HEK293 (cell line): ENCODE measurements at regions not wholly inside any gene's neighbourhood (a gene's known extent, or its start where the extent isn't known, plus 50 kb on each side); places are given as distances from the start of the nearest gene placed in this dataset.
"Not testable (repeated sequence)": the region's sequence is repeated elsewhere in the genome, so short reads cannot be mapped to it uniquely, and the experiment has no call there.

ENCODE experiments used
- CTCF ChIA-PET: fragments of 350-600 bp; formaldehyde crosslinking; extraction: SDS; loops from one replicate; lab custom pipeline; 2021; ENCODE audit warnings: antibody characterized with exemption; lab: Yijun Ruan, JAX
- POLR2A ChIA-PET: fragments of 300-600 bp; formaldehyde crosslinking; extraction: SDS; loops from one replicate; lab custom pipeline; 2020; ENCODE audit warnings: antibody characterized with exemption, inconsistent platforms; lab: Yijun Ruan, JAX
- H3K27ac ChIP-seq: fragments of 200-500 bp; sonication (Bioruptor generic); 2 replicates; pipeline ENCODE4 v1.5.1; 2014; ENCODE audit warnings: low read depth, low read length, control low read depth, inconsistent platforms; ENCODE audit errors: extremely low read depth
- H3K36me3 ChIP-seq, 2 experiments: fragments of 200-500 bp in 1 of 2; sonication (Bioruptor generic) in 1 of 2; 1 replicate in 1 of 2; 2 replicates in 1 of 2; pipeline ENCODE4 v1.5.1; 2014 to 2017; ENCODE audit warnings: inconsistent platforms in 2 of 2, low read length in 2 of 2; ENCODE audit not compliant: control insufficient read depth in 2 of 2, insufficient read depth in 1 of 2
- H3K4me1 ChIP-seq: fragments of 200-500 bp; sonication (Bioruptor generic); 2 replicates; pipeline ENCODE4 v1.5.1; 2014; ENCODE audit warnings: mild to moderate bottlenecking, low read length, inconsistent platforms; ENCODE audit not compliant: control insufficient read depth, insufficient read depth
- H3K4me3 ChIP-seq: 2 replicates; pipeline ENCODE4 v1.5.1; 2011; ENCODE audit warnings: low read depth, mild to moderate bottlenecking, control low read depth, low read length, moderate library complexity
- H3K9me3 ChIP-seq: fragments of 200-500 bp; sonication (Bioruptor generic); 2 replicates; pipeline ENCODE4 v1.5.1; 2014; ENCODE audit warnings: low read depth, low read length, inconsistent platforms; ENCODE audit not compliant: control insufficient read depth, insufficient read depth
- MYNN ChIP-seq: fragments of 450-650 bp; formaldehyde crosslinking; IDR thresholded peaks from 2 replicates; pipeline ENCODE4 v1.5.1; 2016; ENCODE audit warnings: missing biosample characterization, missing genetic modification characterization, borderline replicate concordance
- TSHZ1 ChIP-seq: fragments of 450-650 bp; formaldehyde crosslinking; IDR thresholded peaks from 2 replicates; pipeline ENCODE4 v1.5.1; 2016; ENCODE audit warnings: missing biosample characterization, missing genetic modification characterization, borderline replicate concordance
- ZBTB17 ChIP-seq: fragments of 450-650 bp; formaldehyde crosslinking; IDR thresholded peaks from 2 replicates; pipeline ENCODE4 v1.5.1; 2016; ENCODE audit warnings: missing biosample characterization, missing genetic modification characterization
- ZFHX2 ChIP-seq: fragments of 450-650 bp; formaldehyde crosslinking; conservative IDR thresholded peaks from 2 replicates; pipeline ENCODE4 v1.5.1; 2016; ENCODE audit warnings: missing biosample characterization, missing genetic modification characterization
- ZFP3 ChIP-seq: fragments of 450-650 bp; formaldehyde crosslinking; IDR thresholded peaks from 2 replicates; pipeline ENCODE4 v1.5.1; 2016; ENCODE audit warnings: low read depth, missing biosample characterization, missing genetic modification characterization
- ZNF140 ChIP-seq: fragments of 450-650 bp; formaldehyde crosslinking; IDR thresholded peaks from 2 replicates; pipeline ENCODE4 v1.5.1; 2016; ENCODE audit warnings: missing biosample characterization, missing genetic modification characterization
- ZNF433 ChIP-seq: fragments of 450-650 bp; formaldehyde crosslinking; IDR thresholded peaks from 2 replicates; pipeline ENCODE4 v1.5.1; 2016; ENCODE audit warnings: missing biosample characterization, missing genetic modification characterization, low read depth
- ZNF560 ChIP-seq: fragments of 450-650 bp; formaldehyde crosslinking; IDR thresholded peaks from 2 replicates; pipeline ENCODE4 v1.5.1; 2017; ENCODE audit warnings: missing biosample characterization, missing genetic modification characterization, borderline replicate concordance
- ZNF707 ChIP-seq: fragments of 450-650 bp; formaldehyde crosslinking; IDR thresholded peaks from 2 replicates; pipeline ENCODE4 v1.5.1; 2016; ENCODE audit warnings: missing biosample characterization, missing genetic modification characterization
- TF ChIP-seq, protein P1 (sequence below): fragments of 450-650 bp; formaldehyde crosslinking; IDR thresholded peaks from 2 replicates; pipeline ENCODE4 v1.5.1; 2017; ENCODE audit warnings: missing biosample characterization, missing genetic modification characterization
- TF ChIP-seq, protein P2 (sequence below): fragments of 450-650 bp; IDR thresholded peaks from 2 replicates; pipeline ENCODE4 v1.5.1; 2018; ENCODE audit warnings: missing biosample characterization, mild to moderate bottlenecking, missing genetic modification characterization
- TF ChIP-seq, protein P3 (sequence below): fragments of 450-650 bp; formaldehyde crosslinking; IDR thresholded peaks from 2 replicates; pipeline ENCODE4 v1.5.1; 2016; ENCODE audit warnings: missing biosample characterization, missing genetic modification characterization, borderline replicate concordance
- TF ChIP-seq, protein P4 (sequence below): fragments of 450-650 bp; formaldehyde crosslinking; IDR thresholded peaks from 2 replicates; pipeline ENCODE4 v1.5.1; 2016; ENCODE audit warnings: missing biosample characterization, missing genetic modification characterization

GRCh38 chr10:37510520-37510919 lies 346.9 kb downstream of the ZNF248 start:
- H3K4me3 ChIP-seq, H3K9me3 ChIP-seq, POLR2A ChIA-PET, H3K36me3 ChIP-seq, H3K27ac ChIP-seq, H3K4me1 ChIP-seq, CTCF ChIA-PET: not testable (repeated sequence)
- TF ChIP-seq ZNF707 (tag by site-specific recombination) = peak; percentile 89

- Histone ChIP-seq H3K27ac (no peak overlapping the region), H3K4me3 (no peak overlapping the region), H3K9me3 (no peaks in the 10 kb centered on the region)
- CTCF ChIA-PET = interaction anchor here (0.6 to 2.6 kb wide), 15 partner anchors 12 to 1072 kb away, joined by 3 to 32 read pairs (median 3); no protein-coding TSS in a partner anchor
- TF ChIP-seq ZNF560 = no peak
- TF ChIP-seq, protein P1, sequence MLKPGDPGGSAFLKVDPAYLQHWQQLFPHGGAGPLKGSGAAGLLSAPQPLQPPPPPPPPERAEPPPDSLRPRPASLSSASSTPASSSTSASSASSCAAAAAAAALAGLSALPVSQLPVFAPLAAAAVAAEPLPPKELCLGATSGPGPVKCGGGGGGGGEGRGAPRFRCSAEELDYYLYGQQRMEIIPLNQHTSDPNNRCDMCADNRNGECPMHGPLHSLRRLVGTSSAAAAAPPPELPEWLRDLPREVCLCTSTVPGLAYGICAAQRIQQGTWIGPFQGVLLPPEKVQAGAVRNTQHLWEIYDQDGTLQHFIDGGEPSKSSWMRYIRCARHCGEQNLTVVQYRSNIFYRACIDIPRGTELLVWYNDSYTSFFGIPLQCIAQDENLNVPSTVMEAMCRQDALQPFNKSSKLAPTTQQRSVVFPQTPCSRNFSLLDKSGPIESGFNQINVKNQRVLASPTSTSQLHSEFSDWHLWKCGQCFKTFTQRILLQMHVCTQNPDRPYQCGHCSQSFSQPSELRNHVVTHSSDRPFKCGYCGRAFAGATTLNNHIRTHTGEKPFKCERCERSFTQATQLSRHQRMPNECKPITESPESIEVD (tag by site-specific recombination) = no peak
- TF ChIP-seq ZBTB17 (tag by site-specific recombination) = no peak
- TF ChIP-seq MYNN = no peak
- TF ChIP-seq, protein P2, sequence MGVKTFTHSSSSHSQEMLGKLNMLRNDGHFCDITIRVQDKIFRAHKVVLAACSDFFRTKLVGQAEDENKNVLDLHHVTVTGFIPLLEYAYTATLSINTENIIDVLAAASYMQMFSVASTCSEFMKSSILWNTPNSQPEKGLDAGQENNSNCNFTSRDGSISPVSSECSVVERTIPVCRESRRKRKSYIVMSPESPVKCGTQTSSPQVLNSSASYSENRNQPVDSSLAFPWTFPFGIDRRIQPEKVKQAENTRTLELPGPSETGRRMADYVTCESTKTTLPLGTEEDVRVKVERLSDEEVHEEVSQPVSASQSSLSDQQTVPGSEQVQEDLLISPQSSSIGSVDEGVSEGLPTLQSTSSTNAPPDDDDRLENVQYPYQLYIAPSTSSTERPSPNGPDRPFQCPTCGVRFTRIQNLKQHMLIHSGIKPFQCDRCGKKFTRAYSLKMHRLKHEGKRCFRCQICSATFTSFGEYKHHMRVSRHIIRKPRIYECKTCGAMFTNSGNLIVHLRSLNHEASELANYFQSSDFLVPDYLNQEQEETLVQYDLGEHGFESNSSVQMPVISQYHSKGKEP = no peak
- no peak for TF ChIP-seq ZFP3 (tag by site-specific recombination)
- TF ChIP-seq ZFHX2 = no peak
- no peak for TF ChIP-seq TSHZ1
- no peak for TF ChIP-seq ZNF433 (tag by site-specific recombination)
- no peak for TF ChIP-seq ZNF140
- TF ChIP-seq, protein P3, sequence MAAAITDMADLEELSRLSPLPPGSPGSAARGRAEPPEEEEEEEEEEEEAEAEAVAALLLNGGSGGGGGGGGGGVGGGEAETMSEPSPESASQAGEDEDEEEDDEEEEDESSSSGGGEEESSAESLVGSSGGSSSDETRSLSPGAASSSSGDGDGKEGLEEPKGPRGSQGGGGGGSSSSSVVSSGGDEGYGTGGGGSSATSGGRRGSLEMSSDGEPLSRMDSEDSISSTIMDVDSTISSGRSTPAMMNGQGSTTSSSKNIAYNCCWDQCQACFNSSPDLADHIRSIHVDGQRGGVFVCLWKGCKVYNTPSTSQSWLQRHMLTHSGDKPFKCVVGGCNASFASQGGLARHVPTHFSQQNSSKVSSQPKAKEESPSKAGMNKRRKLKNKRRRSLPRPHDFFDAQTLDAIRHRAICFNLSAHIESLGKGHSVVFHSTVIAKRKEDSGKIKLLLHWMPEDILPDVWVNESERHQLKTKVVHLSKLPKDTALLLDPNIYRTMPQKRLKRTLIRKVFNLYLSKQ (tag by site-specific recombination) = no peak
- TF ChIP-seq, protein P4, sequence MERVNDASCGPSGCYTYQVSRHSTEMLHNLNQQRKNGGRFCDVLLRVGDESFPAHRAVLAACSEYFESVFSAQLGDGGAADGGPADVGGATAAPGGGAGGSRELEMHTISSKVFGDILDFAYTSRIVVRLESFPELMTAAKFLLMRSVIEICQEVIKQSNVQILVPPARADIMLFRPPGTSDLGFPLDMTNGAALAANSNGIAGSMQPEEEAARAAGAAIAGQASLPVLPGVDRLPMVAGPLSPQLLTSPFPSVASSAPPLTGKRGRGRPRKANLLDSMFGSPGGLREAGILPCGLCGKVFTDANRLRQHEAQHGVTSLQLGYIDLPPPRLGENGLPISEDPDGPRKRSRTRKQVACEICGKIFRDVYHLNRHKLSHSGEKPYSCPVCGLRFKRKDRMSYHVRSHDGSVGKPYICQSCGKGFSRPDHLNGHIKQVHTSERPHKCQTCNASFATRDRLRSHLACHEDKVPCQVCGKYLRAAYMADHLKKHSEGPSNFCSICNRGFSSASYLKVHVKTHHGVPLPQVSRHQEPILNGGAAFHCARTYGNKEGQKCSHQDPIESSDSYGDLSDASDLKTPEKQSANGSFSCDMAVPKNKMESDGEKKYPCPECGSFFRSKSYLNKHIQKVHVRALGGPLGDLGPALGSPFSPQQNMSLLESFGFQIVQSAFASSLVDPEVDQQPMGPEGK (tag by site-specific recombination) = no peak
- TF ChIP-seq, all 188 proteins: peak for 0
- Histone ChIP-seq H3K4me1 (no peaks in the 10 kb centered on the region), H3K36me3 (no peaks in the 10 kb centered on the region)
- POLR2A ChIA-PET = no interaction called here
These were observed 361.3 kb downstream of the ZNF248 start for GRCh38 chr10:37496061-37496460.
